Loucy (cell line): ENCODE measurements at regions not wholly inside any gene's neighbourhood (a gene's known extent, or its start where the extent isn't known, plus 50 kb on each side); places are given as distances from the start of the nearest gene placed in this dataset.

Experiments used
- H2AFZ ChIP-seq: fragments of 200-600 bp; sonication (generic); 2 replicates; pipeline ENCODE4 v1.6.0; 2016; ENCODE audit warnings: antibody characterized with exemption, mild to moderate bottlenecking, low read length, moderate library complexity
- H3F3A ChIP-seq: fragments of 200-600 bp; 2 replicates; pipeline ENCODE4 v1.6.0; 2016; ENCODE audit warnings: antibody characterized with exemption, low read depth, mild to moderate bottlenecking
- H3K27me3 ChIP-seq: fragments of 200-600 bp; sonication (generic); 2 replicates; pipeline ENCODE4 v1.6.1; 2014; ENCODE audit warnings: low read length, mild to moderate bottlenecking; ENCODE audit not compliant: insufficient read depth, poor library complexity, severe bottlenecking
- H3K36me3 ChIP-seq: fragments of 200-600 bp; sonication (generic); 2 replicates; pipeline ENCODE4 v1.6.1; 2016; ENCODE audit warnings: low read length; ENCODE audit not compliant: insufficient read depth
- H3K4me1 ChIP-seq: fragments of 200-600 bp; sonication (generic); 2 replicates; pipeline ENCODE4 v1.5.1; 2014; ENCODE audit warnings: low read length, mild to moderate bottlenecking; ENCODE audit not compliant: insufficient read depth, poor library complexity, severe bottlenecking
- H3K4me2 ChIP-seq: fragments of 200-600 bp; sonication (generic); 2 replicates; pipeline ENCODE4 v1.6.0; 2014; ENCODE audit warnings: antibody characterized with exemption, low read length, low read depth, mild to moderate bottlenecking; ENCODE audit not compliant: poor library complexity, severe bottlenecking
- H3K4me3 ChIP-seq: fragments of 200-600 bp; sonication (generic); 2 replicates; pipeline ENCODE4 v1.5.1; 2014; ENCODE audit warnings: low read length, mild to moderate bottlenecking, mixed read lengths; ENCODE audit not compliant: poor library complexity, severe bottlenecking
- H3K79me2 ChIP-seq: fragments of 200-600 bp; sonication (generic); 2 replicates; pipeline ENCODE4 v1.6.1; 2014; ENCODE audit warnings: low read length; ENCODE audit not compliant: insufficient read depth
- H3K9ac ChIP-seq: fragments of 200-600 bp; sonication (generic); 2 replicates; pipeline ENCODE4 v1.6.0; 2014; ENCODE audit warnings: mild to moderate bottlenecking, low read depth, low read length, moderate library complexity; ENCODE audit not compliant: poor library complexity, severe bottlenecking
- H3K9me2 ChIP-seq: fragments of 200-600 bp; sonication (generic); replicated peaks from 2 replicates; pipeline ENCODE4 v1.6.1; 2016; ENCODE audit warnings: low read depth, low read length, mixed read lengths
- H3K9me3 ChIP-seq: fragments of 200-600 bp; sonication (generic); 2 replicates; pipeline ENCODE4 v1.6.1; 2014; ENCODE audit warnings: mild to moderate bottlenecking, antibody characterized with exemption, low read length, low read depth; ENCODE audit not compliant: insufficient read depth
- H4K20me1 ChIP-seq: fragments of 200-600 bp; sonication (generic); 2 replicates; pipeline ENCODE4 v1.6.0; 2014; ENCODE audit warnings: antibody characterized with exemption, low read length, mild to moderate bottlenecking; ENCODE audit not compliant: insufficient read depth, poor library complexity, severe bottlenecking
- CTCF ChIP-seq: fragments of 200-600 bp; sonication (generic); conservative IDR thresholded peaks from 2 replicates; pipeline ENCODE4 v1.5.1; 2014; ENCODE audit warnings: mild to moderate bottlenecking, antibody characterized with exemption, low read length
- EZH2phosphoT487 ChIP-seq: fragments of 200-600 bp; IDR thresholded peaks from 2 replicates; pipeline ENCODE4 v1.6.1; 2018; ENCODE audit warnings: antibody characterized with exemption, mild to moderate bottlenecking, moderate library complexity, borderline replicate concordance

GRCh38 chr1:73800376-73800775 lies 397.6 kb downstream of the LRRIQ3 start:
- TF ChIP-seq EZH2phosphoT487 = no peak
- no peak for TF ChIP-seq CTCF
- H4K20me1 ChIP-seq = no peaks in the 10 kb centered on the region
- no peaks in the 10 kb centered on the region for H3K36me3 ChIP-seq
- H3K9me3 ChIP-seq = no peaks in the 10 kb centered on the region
- no peak overlapping the region for H3K9ac ChIP-seq
- H3K4me1 ChIP-seq = no peaks in the 10 kb centered on the region
- H3K4me2 ChIP-seq = no peak overlapping the region
- H2AFZ ChIP-seq = no peak overlapping the region
- no peaks in the 10 kb centered on the region for H3F3A ChIP-seq
- H3K4me3 ChIP-seq = no peak overlapping the region
- no peaks in the 10 kb centered on the region for H3K9me2 ChIP-seq
- no peaks in the 10 kb centered on the region for H3K27me3 ChIP-seq
- no peaks in the 10 kb centered on the region for H3K79me2 ChIP-seq

- no peaks in the 10 kb centered on the region for H4K20me1 ChIP-seq
- no peak overlapping the region for H3K4me3 ChIP-seq
- H3K9me2 ChIP-seq = no peaks in the 10 kb centered on the region
- no peaks in the 10 kb centered on the region for H3F3A ChIP-seq
- no peak overlapping the region for H3K4me2 ChIP-seq
- no peak overlapping the region for H2AFZ ChIP-seq
- no peaks in the 10 kb centered on the region for H3K79me2 ChIP-seq
- H3K4me1 ChIP-seq = no peaks in the 10 kb centered on the region
- H3K9ac ChIP-seq = no peak overlapping the region
- TF ChIP-seq CTCF (no peak), EZH2phosphoT487 (no peak)
- no peaks in the 10 kb centered on the region for H3K27me3 ChIP-seq
- H3K36me3 ChIP-seq = no peaks in the 10 kb centered on the region
- no peaks in the 10 kb centered on the region for H3K9me3 ChIP-seq
Observed at GRCh38 chr1:73789965-73790364, 408.0 kb downstream of the LRRIQ3 start.

- Histone ChIP-seq H3F3A (no peaks in the 10 kb centered on the region), H3K9me2 (no peaks in the 10 kb centered on the region), H2AFZ (no peak overlapping the region), H4K20me1 (no peaks in the 10 kb centered on the region), H3K36me3 (no peaks in the 10 kb centered on the region), H3K4me3 (no peak overlapping the region), H3K9ac (no peak overlapping the region), H3K4me2 (no peak overlapping the region), H3K4me1 (no peaks in the 10 kb centered on the region), H3K27me3 (no peaks in the 10 kb centered on the region), H3K9me3 (no peaks in the 10 kb centered on the region), H3K79me2 (no peaks in the 10 kb centered on the region)
- TF ChIP-seq EZH2phosphoT487 (no peak), CTCF (no peak)
Observed at GRCh38 chr1:73784026-73784425, 413.9 kb downstream of the LRRIQ3 start.
